HS-27A (cell line): ENCODE measurements at regions not wholly inside any gene's neighbourhood (a gene's known extent, or its start where the extent isn't known, plus 50 kb on each side); places are given as distances from the start of the nearest gene placed in this dataset.

Source experiments
- DNase-seq: peaks from one replicate; pipeline ENCODE4 v3.0.0-alpha.2; 2012; ENCODE audit warnings: low read depth, missing footprints

- DNase-seq: no peak
These were observed 133.8 kb upstream of the PKDCC start for GRCh38 chr2:41913921-41914609.

DNA sequence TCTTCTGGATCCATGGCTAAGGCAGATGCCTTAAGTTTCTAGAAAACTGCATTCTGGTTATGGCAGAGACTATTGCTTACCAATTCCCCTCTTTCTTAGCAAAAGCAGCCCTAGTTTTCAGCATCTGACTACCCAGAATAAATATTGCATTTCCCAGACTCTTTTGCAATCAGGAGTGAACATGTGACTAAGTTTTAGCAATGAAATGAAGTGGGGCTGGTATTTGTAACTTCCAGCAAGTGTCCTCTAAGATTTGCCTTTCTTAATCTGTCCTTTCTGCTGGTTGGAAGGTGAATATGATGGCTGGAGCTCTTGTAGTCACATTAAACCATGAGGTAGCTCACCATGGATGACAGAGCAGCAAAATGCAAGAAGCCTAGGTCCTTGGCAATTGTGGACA lies 132.9 kb upstream of the PKDCC start:
- no peak for DNase-seq

DNA sequence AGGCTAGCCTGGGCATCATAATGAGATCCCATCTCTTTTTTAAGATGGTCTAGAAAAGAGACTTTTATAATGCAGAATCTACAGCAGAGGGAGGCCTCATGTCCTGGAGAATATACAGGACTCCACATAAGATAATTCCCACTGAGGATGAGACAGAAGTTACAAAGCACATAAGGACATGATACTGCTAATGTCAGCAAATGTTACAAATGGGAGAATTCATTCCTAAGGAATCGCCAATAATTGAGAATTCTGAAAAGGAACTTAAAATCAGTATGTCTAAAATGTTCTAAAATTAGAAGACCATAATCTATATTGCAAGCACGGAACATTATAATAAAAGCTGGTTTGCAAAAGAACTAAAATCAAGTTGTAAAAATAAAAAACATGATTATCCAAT lies 131.6 kb upstream of the PKDCC start:
- DNase-seq: no peak

- DNase-seq: no peak
These were observed 130.2 kb upstream of the PKDCC start for GRCh38 chr2:41917587-41917986.

DNA sequence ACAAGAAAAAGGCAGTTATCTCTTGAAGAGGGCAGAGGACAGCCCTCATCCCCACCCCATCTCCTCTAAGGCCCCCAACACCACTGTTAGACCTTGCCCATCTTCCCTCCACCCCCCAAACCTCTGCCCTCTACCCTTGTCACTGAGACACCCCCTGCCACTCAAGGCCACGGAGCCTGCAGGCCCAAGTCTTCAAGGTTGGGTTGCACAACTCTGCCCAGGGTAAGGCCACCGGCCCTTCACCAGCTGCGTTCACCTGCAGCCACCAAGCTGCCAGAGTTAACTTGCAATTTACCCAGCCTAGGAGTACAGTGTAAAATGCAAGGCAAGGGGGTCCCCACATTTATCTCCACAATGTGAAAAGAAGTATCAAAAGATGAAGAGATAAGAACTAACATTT lies 128.7 kb upstream of the PKDCC start:
- no peak for DNase-seq

GRCh38 chr2:41920181-41920580 lies 127.6 kb upstream of the PKDCC start:
- no peak for DNase-seq

DNA sequence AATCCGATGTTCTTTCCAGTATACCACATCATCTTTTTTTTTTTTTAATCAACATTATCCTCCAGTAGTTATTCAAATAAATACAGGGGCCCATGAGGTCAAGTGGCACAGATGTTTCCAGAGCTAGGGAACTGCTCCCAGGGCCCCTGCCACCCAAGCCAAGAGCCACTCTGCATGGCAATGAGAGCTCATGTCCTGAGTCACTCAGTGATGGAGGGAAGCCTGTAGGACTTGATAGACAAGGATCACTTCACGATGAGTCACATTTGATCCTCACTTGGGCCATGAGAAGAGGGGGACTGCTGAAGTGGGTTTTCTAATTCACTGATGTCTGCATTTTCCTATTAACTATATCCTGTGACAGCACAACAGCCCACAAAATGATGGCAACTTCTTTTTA lies 127.0 kb upstream of the PKDCC start:
- DNase-seq: no peak

- no peak for DNase-seq
These were observed 125.6 kb upstream of the PKDCC start for GRCh38 chr2:41922177-41922576.

DNA sequence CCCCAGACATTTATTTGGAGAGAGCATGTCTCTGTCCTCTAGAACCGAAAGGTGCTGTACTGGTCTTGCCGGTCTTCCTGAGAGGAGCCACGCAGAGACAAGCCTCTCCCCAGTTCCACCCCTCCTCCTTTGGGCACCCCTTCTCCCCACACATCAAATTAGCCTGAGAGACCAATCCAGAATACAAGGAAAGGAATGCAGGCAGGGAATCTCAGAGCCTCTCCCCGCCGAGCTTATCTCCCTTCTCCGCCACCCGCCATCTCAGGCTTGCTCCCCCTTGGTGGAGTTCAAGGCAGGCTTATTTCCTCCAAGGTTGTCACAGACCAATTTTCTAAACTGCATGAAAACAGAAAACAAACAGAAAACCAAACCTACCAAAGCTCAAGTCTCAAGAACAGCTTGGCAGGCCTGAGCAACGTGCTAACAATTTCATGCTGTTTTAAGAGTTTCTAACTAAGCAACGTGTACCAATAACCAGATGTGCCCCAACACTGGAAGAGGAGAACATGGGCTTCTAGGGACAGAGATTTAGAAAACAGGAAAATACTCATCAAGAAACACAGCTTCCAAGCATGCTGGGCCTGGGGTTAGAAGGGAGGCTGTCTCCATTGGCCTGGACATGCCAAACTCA lies 124.5 kb upstream of the PKDCC start:
- no peak for DNase-seq

DNA sequence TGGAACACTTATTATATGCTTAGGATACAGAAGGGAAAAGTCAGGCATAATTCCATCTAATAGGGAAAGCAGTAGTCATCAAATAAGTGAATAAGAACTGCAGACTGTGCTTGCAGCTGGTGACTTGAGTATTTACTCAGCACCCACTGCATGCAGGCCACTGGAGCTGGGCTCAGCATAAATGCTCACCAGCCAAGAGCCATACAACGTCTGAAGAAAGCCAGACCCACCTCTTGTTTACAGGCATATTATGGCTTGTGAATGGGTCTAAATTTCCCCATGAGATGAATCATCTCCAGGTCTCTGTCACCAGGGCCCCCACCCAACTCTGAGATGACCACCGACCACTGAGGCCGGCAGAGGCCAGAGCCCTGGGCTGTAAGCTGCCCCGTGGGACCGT lies 123.8 kb upstream of the PKDCC start:
- no peak for DNase-seq

DNA sequence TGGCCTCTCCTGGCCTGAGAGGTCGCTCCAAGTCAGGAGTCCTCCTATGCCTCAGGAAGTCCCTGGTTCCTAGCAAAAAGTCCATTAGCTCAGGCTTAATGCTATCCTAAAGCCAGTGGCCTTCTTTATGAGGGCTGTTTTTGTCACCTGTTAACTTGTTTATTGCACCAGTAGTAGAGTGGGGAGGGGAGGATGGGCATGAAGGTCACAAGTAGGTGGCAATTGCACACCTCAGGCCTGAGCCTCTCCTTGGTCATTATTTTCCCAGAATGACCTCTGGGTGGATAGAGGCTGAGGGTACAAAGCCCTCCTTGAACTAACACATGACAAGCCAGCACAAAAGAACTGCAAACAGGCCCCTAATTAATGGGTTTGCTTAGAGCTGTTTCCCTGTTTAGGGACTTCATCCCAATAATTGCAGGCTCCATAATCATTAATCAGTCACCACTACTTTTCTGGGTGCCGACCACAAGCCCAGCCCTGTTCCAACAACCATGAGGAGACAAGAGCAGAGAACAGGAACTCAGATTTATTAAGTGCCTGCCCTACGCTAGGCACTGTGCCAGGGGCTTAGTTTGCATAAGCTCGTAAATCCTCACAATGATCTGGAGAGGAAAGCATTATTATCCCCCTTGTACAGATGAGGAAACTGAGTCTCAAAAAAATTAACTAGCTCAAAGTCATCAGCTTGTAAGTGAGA lies 123.0 kb upstream of the PKDCC start:
- DNase-seq: no peak

GRCh38 chr2:41925712-41926111 lies 122.1 kb upstream of the PKDCC start:
- DNase-seq: no peak

- no peak for DNase-seq
These were observed 120.9 kb upstream of the PKDCC start for GRCh38 chr2:41926614-41927580.

GRCh38 chr2:41927581-41928264 lies 120.1 kb upstream of the PKDCC start:
- DNase-seq: no peak

DNA sequence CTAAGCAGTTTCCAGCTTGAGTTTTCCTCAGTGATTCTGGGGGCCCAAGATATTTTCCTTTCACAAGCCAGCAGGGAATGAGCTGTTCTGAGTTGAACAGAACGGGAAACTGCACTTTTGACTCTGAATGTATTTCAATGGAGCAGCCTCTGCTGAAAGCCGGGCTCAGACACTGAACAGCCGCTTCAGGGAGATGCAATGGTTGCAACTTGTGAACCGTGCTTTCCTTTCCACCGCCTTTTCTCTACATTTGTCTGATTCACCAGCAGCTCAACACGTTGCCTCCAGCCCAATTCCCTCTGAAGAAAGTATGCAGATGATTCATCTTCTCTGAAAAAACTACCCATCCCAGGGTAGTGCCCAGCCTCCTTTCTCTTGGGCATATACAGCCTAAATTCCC lies 119.3 kb upstream of the PKDCC start:
- peak; percentile 26 for DNase-seq

- no peak for DNase-seq
These were observed 116.8 kb upstream of the PKDCC start for GRCh38 chr2:41930807-41931566.

DNA sequence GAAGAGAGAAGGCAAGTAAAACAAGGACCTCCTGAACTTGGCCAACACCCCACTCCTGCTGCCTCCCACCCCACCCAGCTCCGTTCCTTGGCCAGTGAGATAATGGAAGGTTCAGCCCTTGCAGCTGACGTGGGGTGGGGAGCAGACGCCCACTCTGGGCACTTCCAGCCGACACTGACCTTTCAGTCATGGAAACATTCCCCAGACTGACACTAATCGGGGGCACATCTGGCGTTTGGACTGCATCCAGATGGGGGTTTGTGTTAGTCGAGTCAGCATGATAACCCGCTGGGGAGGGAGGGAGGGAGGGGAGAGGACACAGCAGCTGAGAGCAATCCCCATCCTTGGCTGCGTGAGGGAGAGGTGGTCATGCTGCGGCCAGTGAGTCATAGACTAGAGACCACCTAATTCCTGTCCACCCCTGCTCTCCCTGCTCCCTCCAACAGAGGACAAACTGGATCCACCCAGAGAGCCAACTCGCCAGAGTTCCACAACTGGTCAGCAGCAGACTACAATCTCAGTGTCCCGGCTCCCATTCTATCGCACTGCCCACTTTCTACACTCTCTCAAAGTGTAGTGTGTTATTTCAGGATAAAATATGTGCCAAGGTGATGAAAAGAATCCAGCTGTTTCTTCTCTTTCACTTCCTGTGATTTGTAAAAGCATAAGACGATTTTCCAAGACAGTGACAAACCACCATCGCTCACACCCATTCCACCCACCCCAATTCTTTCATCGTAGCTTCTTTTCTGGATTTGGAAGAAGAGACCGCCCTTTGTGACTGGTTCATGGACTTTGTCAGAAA lies 115.4 kb upstream of the PKDCC start:
- peak; percentile 31 for DNase-seq

DNA sequence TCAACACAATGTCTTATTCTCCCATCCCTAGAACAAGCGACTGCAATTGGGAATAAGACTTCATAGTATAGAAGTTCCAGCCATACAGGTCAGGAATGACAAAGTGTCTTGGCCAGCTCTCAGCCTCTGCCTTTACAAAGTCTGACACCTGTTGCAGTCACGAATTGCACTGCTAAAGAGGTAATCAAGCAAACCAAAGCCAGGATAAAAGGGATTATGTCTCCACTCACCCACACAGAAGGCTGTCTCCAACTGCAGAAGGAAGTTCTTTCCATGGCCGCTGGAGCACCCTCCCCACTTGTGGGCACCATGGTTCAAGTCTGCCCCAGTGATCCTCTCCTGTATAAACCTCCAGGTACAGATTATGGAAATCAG lies 114.8 kb upstream of the PKDCC start:
- no peak for DNase-seq

- DNase-seq: peak; percentile 40
These were observed 114.1 kb upstream of the PKDCC start for GRCh38 chr2:41933585-41934320.
